ENCODE measurements at regions not wholly inside any gene's neighbourhood (a gene's known extent, or its start where the extent isn't known, plus 50 kb on each side); places are given as distances from the start of the nearest gene placed in this dataset.

DNA sequence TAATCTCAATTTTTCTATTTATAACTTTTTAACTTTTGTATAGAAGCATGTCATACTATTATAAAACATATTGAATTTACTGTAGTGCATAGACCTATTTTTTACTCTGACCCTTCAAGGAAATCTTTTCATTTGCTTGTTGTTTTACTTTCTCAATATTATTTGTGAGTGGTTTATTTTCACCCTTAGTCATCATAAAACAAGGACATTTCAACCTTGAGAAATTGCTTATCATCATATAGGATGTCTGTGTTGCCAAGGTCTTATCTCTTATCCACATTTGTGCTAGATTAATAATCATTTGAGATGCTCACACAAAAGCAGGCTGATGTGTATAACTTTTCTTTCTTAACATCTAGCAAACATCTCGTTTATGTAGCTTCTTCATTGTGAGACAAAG, 408.6 kb upstream of the PABPC4L start:
- Histone ChIP-seq H4K20me1 (ENCODE audit: low read length) (no peaks in the 10 kb centered on the region), H2AFZ (ENCODE audit: low read length) (no peak overlapping the region), H3K36me3 (ENCODE audit: low read depth, low read length) (no peaks in the 10 kb centered on the region), H3K9ac (ENCODE audit: low read length) (no peak overlapping the region), H3K4me2 (ENCODE audit: low read length) (no peak overlapping the region), H3K27me3 (ENCODE audit: low read length) (no peaks in the 10 kb centered on the region), H3K4me3 (ENCODE audit: low read length) (no peak overlapping the region), H3K4me1 (ENCODE audit: insufficient read depth, low read length) (no peaks in the 10 kb centered on the region), H3K9me3 (ENCODE audit: low read length) (no peaks in the 10 kb centered on the region), H3F3A (ENCODE audit: low read length, unreplicated experiment) (no peaks in the 10 kb centered on the region), H3K79me2 (ENCODE audit: low read length) (no peaks in the 10 kb centered on the region), H3K9me2 (replicated peaks; ENCODE audit: low read length) (no peaks in the 10 kb centered on the region), H3K27ac (ENCODE audit: low read length) (no peak overlapping the region)
- intact Hi-C loops (cut with micrococcal nuclease): no loop called here
- BruUV-seq (replicated peaks): no TSS peak
- ChIA-PET POLR2A (ENCODE audit: unreplicated experiment) (no interaction called here), CTCF (no interaction called here)
- no peak for ATAC-seq
- TF ChIP-seq EZH2phosphoT487 (IDR thresholded peaks at IDR 0.05; ENCODE audit: borderline replicate concordance, low read length) (no peak), EZH2 (IDR thresholded peaks at IDR 0.05; ENCODE audit: low read length, unreplicated experiment) (no peak)
- TF ChIP-seq, protein P1, sequence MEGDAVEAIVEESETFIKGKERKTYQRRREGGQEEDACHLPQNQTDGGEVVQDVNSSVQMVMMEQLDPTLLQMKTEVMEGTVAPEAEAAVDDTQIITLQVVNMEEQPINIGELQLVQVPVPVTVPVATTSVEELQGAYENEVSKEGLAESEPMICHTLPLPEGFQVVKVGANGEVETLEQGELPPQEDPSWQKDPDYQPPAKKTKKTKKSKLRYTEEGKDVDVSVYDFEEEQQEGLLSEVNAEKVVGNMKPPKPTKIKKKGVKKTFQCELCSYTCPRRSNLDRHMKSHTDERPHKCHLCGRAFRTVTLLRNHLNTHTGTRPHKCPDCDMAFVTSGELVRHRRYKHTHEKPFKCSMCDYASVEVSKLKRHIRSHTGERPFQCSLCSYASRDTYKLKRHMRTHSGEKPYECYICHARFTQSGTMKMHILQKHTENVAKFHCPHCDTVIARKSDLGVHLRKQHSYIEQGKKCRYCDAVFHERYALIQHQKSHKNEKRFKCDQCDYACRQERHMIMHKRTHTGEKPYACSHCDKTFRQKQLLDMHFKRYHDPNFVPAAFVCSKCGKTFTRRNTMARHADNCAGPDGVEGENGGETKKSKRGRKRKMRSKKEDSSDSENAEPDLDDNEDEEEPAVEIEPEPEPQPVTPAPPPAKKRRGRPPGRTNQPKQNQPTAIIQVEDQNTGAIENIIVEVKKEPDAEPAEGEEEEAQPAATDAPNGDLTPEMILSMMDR (conservative IDR thresholded peaks at IDR 0.05; ENCODE audit: low read depth, low read length): no peak
- no peak for DNase-seq

DNA sequence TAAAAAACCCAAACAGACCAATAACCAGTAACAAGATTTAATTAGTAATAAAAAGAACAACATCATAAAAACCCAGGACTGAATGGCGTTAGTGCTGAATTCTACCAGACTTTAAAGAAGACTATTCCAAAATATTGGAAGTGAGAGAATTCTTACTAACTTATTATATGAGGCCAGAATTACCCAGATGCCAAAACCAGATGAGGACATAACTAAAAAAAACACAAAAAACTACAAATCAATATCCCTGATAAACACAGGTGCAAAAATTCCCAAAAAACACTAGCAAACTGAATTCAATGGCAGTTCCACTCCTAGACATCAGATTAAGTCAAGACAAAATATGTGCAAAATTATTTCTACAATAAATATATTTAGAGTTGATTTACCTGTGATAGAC, 400.1 kb upstream of the PABPC4L start:
- Histone ChIP-seq H3F3A (ENCODE audit: low read length, unreplicated experiment) (no peaks in the 10 kb centered on the region), H3K4me2 (ENCODE audit: low read length) (no peak overlapping the region), H3K4me1 (ENCODE audit: insufficient read depth, low read length) (no peaks in the 10 kb centered on the region), H3K9me3 (ENCODE audit: low read length) (no peaks in the 10 kb centered on the region), H3K27ac (ENCODE audit: low read length) (no peak overlapping the region), H3K9me2 (replicated peaks; ENCODE audit: low read length) (no peaks in the 10 kb centered on the region), H2AFZ (ENCODE audit: low read length) (no peak overlapping the region), H3K36me3 (ENCODE audit: low read depth, low read length) (no peaks in the 10 kb centered on the region), H3K4me3 (ENCODE audit: low read length) (no peak overlapping the region), H3K79me2 (ENCODE audit: low read length) (no peaks in the 10 kb centered on the region), H3K27me3 (ENCODE audit: low read length) (no peaks in the 10 kb centered on the region), H3K9ac (ENCODE audit: low read length) (no peak overlapping the region), H4K20me1 (ENCODE audit: low read length) (no peaks in the 10 kb centered on the region)
- BruUV-seq (replicated peaks): no TSS peak
- ATAC-seq: no peak
- intact Hi-C loops (cut with micrococcal nuclease): no loop called here
- ChIA-PET POLR2A (ENCODE audit: unreplicated experiment) (no interaction called here), CTCF (no interaction called here)
- no peak for DNase-seq
- TF ChIP-seq, protein P1 (conservative IDR thresholded peaks at IDR 0.05; ENCODE audit: low read depth, low read length): no peak
- TF ChIP-seq EZH2 (IDR thresholded peaks at IDR 0.05; ENCODE audit: low read length, unreplicated experiment) (no peak), EZH2phosphoT487 (IDR thresholded peaks at IDR 0.05; ENCODE audit: borderline replicate concordance, low read length) (no peak)

DNA sequence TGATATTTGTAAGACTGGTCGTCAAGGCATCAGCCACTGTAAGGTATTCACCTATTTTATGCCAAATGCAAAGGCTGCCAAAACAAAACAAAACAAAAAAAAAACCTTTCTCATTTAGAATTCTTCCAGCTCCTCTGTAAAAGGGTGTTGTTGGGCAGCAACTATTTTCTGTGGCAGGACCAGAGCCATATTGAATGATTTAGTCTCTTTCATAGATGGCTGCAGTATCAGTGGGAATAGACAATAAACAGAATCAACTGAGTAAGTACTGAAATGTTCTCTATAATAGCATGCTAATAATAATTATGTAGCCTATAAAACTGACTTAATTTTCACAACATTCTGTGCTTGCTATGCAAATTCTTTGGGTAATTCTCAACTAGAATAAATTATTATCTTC, 389.7 kb upstream of the PABPC4L start:
- H4K20me1 ChIP-seq (ENCODE audit: low read length): no peaks in the 10 kb centered on the region
- no TSS peak for BruUV-seq (replicated peaks)

More for the DNA sequence above, 389.7 kb upstream of the PABPC4L start:
- no peak overlapping the region for H3K27ac ChIP-seq (ENCODE audit: low read length)
- ChIA-PET POLR2A (ENCODE audit: unreplicated experiment) (no interaction called here), CTCF (no interaction called here)
- no peaks in the 10 kb centered on the region for H3K9me3 ChIP-seq (ENCODE audit: low read length)
- no peaks in the 10 kb centered on the region for H3K4me1 ChIP-seq (ENCODE audit: insufficient read depth, low read length)
- H3F3A ChIP-seq (ENCODE audit: low read length, unreplicated experiment): no peaks in the 10 kb centered on the region
- intact Hi-C loops (cut with micrococcal nuclease): no loop called here
- no peak overlapping the region for H2AFZ ChIP-seq (ENCODE audit: low read length)
- no peak overlapping the region for H3K4me3 ChIP-seq (ENCODE audit: low read length)
- no peaks in the 10 kb centered on the region for H3K27me3 ChIP-seq (ENCODE audit: low read length)
- no peak for TF ChIP-seq EZH2 (IDR thresholded peaks at IDR 0.05; ENCODE audit: low read length, unreplicated experiment)
- no peak for TF ChIP-seq EZH2phosphoT487 (IDR thresholded peaks at IDR 0.05; ENCODE audit: borderline replicate concordance, low read length)
- TF ChIP-seq, protein P1 (conservative IDR thresholded peaks at IDR 0.05; ENCODE audit: low read depth, low read length): no peak
- no peaks in the 10 kb centered on the region for H3K36me3 ChIP-seq (ENCODE audit: low read depth, low read length)
- no peaks in the 10 kb centered on the region for H3K9me2 ChIP-seq (replicated peaks; ENCODE audit: low read length)
- no peak overlapping the region for H3K4me2 ChIP-seq (ENCODE audit: low read length)
- DNase-seq (no peak), ATAC-seq (no peak)
- no peak overlapping the region for H3K9ac ChIP-seq (ENCODE audit: low read length)
- H3K79me2 ChIP-seq (ENCODE audit: low read length): no peaks in the 10 kb centered on the region

All from PC-3 (cell line).